B cell (primary cell): ENCODE measurements at regions not wholly inside any gene's neighbourhood (a gene's known extent, or its start where the extent isn't known, plus 50 kb on each side); places are given as distances from the start of the nearest gene placed in this dataset.

Source experiments
- EZH2 ChIP-seq: IDR thresholded peaks from 2 replicates; pipeline ENCODE4 v1.6.1; 2012; ENCODE audit warnings: borderline replicate concordance, low read depth, mild to moderate bottlenecking, moderate library complexity, low read length; ENCODE audit not compliant: insufficient read depth, poor library complexity, severe bottlenecking
- TF ChIP-seq, protein P1 (sequence below): fragments of 200-600 bp; IDR thresholded peaks from one replicate; pipeline ENCODE4 v1.8.0; 2022; ENCODE audit warnings: antibody characterized with exemption, mild to moderate bottlenecking

DNA sequence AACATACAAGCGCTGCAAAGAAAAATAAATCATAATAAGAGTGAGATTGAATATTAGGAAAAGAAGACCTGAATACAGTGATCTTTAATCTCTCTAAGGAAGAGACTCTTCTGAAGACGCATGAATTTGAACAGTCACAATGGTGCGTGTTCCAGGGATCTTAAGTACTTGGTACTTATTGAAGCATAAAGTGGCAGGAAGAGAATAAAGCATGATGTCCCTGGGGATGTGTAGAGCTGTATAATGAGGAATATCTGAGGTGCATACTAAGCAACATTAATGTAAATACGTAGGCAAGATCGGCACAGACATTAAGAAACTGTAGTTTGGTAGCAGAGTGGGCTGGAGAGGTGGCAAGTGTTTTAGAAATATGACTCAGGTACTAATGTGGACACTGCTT, 246.2 kb upstream of the MCTP2 start:
- TF ChIP-seq, protein P1, sequence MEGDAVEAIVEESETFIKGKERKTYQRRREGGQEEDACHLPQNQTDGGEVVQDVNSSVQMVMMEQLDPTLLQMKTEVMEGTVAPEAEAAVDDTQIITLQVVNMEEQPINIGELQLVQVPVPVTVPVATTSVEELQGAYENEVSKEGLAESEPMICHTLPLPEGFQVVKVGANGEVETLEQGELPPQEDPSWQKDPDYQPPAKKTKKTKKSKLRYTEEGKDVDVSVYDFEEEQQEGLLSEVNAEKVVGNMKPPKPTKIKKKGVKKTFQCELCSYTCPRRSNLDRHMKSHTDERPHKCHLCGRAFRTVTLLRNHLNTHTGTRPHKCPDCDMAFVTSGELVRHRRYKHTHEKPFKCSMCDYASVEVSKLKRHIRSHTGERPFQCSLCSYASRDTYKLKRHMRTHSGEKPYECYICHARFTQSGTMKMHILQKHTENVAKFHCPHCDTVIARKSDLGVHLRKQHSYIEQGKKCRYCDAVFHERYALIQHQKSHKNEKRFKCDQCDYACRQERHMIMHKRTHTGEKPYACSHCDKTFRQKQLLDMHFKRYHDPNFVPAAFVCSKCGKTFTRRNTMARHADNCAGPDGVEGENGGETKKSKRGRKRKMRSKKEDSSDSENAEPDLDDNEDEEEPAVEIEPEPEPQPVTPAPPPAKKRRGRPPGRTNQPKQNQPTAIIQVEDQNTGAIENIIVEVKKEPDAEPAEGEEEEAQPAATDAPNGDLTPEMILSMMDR = no peak
- TF ChIP-seq EZH2 = no peak
